Cerebellar cortex (tissue), 1 donor: ENCODE measurements at regions not wholly inside any gene's neighbourhood (a gene's known extent, or its start where the extent isn't known, plus 50 kb on each side); places are given as distances from the start of the nearest gene placed in this dataset.
"Not testable (repeated sequence)": the region's sequence is repeated elsewhere in the genome, so short reads cannot be mapped to it uniquely, and the experiment has no call there.

Source experiments
- DNase-seq: peaks from one replicate; pipeline ENCODE4 v3.0.0-alpha.2; 2015; ENCODE audit warnings: low spot score

DNA sequence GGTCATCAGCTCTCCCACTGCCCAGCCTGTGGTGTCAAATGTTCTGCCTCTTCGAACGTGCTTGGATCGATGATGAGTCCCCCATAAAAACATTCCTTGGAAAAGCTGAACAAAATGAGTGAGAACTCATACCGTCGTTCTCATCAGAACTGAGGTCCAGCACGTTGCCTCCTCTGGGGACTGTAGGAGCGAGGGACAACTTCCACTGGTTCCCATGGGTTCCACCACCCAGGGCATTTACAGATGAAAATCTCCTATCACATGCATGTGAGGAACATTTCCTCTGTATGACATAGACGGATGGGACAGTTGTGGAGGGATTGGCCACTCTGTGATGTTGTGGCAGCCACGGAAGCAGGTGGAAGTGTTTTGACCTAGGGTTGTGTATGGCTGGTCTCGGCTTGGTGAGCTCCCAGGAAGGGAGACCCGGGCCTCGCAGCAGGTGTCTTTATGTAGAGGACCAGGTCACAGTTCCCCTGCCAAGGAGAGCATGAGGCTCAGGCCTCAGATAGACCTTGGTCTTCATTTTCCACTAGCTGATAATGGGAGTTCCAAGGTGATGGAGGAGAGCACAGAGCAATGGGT is 113.0 kb downstream of the SNRPN start:
- DNase-seq = no peak

- DNase-seq = no peak
These were observed 113.9 kb downstream of the SNRPN start for GRCh38 chr15:25068696-25069095.

DNA sequence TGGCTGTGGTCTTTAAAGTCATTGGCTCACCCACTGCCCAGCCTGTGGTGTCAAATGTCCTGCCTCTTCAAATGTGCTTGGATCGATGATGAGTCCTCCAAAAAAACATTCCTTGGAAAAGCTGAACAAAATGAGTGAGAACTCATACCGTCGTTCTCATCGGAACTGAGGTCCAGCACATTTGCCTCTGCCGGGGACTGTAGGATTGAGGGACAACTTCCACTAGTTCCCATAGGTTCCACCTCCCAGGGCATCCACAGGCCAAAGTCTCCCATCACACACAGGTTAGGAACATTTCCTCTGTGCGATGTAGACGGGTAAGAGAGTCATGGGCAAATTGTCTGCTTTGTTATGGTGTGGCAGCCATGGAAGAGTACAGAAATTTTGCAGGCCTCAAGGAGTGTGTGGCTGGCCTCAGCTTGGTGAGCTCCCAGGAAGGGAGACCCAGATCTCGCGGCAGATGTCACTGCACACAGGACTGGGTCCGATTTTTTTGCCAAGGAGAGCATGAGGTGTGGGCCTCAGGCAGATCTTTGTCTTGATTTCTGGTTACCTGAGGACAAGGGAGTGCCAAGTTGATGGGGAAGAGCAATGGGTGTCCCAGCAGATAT is 115.7 kb downstream of the SNRPN start:
- DNase-seq = no peak

DNA sequence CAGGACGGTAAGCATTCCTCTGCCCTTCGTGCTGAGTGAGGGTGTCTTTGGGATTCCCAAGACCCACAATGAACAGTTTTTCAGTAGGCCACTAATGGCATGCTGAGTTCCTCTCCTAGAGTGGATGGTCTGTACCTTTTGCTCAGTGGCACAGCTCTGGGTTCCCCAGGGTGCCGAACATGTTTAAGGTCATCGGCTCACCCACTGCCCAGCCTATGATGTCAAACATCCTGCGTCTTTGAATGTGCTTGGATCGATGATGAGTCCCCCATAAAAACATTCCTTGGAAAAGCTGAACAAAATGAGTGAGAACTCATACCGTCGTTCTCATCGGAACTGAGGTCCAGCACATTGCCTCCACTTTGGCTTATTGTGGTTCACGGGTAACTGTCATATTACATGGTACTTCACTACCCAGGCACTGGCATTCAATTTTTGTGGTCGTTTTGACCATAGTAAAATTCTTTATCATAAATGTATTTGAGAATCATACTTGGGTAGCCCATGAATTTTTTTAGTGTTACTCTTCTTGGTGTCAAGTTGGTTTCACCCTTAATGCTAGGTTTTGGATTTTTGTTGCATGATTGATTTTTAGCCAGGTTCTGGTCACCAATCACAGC is 118.2 kb downstream of the SNRPN start:
- no peak for DNase-seq

- DNase-seq = no peak
These were observed 132.3 kb downstream of the SNRPN start for GRCh38 chr15:25087137-25087536.

DNA sequence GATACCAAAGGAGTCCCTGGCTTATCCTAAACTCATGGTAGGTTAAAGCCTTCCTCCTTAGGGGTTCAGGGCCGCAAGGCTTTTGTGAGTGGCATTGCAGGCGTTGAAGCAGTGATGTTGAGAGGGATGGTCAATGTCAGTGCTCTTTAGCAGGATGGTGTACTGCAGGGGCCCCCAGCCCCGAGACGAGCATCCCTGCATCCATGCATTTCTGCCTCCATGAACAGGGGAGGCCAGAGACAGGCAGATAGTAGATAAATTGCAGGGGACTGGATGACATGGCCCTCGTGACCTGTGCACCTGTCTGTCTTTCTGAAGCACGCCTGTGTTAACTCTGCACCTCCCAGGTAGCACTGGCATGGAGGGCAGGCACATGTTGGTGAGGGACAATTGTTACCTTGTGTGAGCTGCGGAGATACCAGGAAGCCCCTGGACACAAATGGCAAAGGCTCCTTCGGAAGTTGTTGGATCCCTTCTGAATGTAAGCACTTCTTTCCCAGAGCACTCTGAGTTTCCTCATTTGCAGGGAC is 133.5 kb downstream of the SNRPN start:
- DNase-seq = no peak

GRCh38 chr15:25089577-25089976 is 134.8 kb downstream of the SNRPN start:
- no peak for DNase-seq

DNA sequence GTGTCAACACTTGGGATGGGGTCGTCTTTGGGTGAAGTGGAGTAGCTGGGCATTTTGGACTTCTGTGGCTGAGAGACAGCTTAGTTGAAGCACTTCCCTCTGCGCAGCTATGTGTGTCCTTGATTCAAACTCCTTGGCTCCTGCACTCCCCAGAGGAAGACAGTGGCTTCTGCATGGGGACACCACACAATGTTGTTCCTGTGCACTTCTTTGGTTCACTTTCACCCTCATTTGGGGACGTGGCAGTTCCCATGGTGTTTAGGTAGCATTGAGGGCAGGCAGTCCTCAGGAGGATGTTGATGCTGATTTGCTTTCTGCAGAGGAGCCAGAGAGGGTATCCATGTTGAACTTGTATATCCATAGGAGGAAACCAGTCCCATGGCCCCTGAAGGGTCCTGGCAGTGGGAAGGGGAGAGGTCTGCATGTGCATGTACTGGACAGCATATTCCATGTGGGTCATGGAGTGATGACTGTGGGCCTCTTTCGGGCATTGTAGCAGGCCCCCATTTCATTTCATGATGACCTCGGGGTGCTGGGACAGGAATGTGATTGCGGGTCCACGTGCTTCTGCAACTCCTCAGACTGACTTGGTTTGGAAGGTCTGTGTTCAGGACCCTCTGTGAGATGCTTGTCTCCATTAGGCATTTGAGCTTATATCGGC is 135.4 kb downstream of the SNRPN start:
- no peak for DNase-seq

DNA sequence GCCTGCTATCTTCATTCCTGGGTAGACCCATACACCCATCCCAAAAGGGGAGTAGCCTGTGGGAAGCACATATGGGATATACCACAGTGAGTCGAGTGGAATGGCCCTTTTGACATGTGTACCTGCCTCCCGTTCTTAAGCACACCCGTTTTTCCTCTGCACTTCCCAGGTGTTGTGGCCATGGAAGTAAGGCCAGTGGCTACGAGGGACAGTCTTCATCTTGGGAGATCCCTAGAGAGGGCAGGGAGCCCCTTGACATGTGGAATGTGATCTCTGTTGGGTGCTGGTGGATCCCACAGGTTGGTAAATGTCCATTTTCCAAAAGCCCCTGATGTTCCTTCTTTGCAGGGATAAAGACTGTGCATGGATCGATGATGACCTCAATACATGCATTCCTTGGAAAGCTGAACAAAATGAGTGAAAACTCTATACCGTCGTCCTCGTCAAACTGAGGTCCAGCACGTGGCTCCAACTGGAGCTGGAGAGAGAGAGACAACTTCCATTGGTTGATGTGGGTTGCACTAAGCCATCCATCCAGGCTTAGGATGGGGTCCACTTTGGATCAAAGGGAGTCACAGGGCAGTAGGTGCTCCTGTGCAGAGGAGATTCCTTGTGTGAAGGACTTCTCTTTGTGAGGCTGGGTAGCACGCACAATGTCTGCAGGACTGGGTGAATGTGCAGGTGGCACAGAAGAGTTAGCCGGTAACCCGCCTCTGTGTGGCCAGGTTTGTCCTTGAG is 136.8 kb downstream of the SNRPN start:
- no peak for DNase-seq

- no peak for DNase-seq
These were observed 137.9 kb downstream of the SNRPN start for GRCh38 chr15:25092661-25093060.

DNA sequence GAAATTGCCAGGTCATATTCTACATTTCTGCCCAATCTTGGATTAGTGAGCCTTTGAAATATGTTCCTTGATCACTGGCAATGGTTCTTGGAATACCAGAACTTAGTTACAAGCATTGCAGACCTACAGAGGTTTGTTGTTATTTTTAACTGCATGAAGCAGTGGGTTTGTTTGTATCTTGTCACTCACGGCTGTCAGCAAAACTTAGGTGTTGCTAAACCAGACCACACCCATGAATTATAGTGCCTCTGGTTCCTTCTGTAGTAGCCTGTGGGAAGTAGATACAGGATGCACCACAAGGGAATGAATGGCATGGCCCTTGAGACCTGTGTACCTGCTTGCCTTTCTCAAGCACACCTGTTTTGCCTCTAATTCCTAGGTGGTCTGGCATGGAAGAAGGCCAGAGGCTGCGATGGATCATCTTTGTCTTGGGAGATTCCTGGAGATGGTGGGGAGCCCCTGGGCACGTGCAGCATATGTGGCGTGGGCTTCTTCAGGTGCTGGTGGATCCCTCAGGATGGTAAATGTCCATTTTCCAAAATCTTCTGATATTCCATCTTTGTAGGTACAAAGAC is 138.8 kb downstream of the SNRPN start:
- no peak for DNase-seq

- DNase-seq = no peak
These were observed 139.3 kb downstream of the SNRPN start for GRCh38 chr15:25094066-25094465.

- DNase-seq = peak; percentile 8
These were observed 139.7 kb downstream of the SNRPN start for GRCh38 chr15:25094519-25094918.

- DNase-seq = no peak
These were observed 140.4 kb downstream of the SNRPN start for GRCh38 chr15:25095179-25095578.

DNA sequence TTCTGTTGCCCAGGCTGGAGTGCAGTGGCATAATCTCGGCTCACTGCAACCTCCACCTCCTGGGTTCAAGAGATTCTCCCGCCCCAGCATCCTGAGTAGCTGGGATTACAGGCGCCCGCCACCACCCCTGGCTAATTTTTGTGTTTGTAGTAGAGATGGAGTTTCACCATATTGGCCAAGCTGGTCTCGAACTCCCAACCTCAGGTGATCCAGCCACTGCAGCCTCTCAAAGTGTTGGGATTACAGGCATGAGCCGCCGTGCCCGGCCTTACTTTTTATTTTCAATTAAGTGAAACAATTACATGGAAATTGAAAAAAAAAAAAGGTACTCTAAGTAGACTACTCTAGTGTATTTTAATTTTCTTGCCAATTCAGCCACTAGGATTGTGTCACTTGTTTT is 145.2 kb downstream of the SNRPN start:
- DNase-seq = not testable (repeated sequence)

GRCh38 chr15:25106209-25106608 is 151.4 kb downstream of the SNRPN start:
- no peak for DNase-seq

DNA sequence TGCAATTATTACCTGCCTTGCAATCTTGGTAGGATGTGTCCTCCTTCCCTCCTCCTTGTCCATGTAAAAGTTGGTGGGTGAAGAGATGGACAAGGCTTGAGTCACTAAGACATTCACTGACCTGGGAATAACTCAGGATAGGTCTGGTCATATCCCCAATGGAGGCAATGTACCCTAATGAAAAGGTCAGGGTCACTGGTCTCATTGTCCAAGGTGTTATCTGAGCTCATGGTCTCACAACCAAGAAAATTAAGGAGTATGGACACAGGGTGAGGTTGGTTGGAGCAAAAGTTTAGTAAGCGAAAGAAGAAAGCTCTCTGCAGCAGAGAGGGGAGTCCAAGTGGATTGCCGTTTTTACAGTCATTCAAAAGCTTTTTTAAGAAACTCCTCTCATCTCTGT is 179.0 kb downstream of the SNRPN start:
- no peak for DNase-seq

DNA sequence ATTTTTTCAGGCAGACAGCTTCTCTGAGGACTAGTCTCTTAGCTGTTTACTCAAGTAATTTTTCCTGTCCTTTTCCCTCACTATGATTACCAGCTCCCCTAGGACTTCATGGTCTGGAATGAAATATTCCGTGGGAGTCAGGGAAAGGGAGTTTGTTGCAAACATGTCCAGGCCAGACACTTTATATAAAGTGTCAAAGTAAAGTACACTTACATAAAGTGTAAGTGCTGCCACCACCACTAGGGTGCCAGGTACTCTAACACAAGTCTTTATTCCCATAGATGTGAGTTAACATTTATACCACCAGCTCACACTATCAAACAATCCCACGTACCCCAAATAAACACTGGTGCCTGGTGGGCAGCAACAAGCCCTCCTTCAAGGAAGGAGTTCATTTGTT is 179.8 kb downstream of the SNRPN start:
- no peak for DNase-seq

DNA sequence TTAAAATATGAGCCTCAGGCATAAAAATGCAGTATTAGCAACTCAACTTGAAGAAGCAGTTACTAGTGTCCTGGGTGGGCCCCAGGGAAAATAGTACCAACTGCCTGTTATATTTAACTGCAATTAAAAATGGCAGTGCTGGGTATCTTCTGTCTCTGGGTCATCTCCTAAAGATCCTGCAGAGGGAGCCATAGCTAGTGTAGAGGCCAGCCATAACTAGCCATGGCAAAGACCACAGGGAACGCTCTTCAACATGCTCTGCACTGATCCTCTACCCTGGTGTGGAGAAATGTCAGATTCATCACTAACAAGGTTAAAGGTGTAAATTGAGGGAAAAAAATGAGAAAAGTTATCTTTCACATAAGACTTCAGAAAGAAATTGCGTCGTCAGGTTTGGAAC is 181.3 kb downstream of the SNRPN start:
- peak; percentile 23 for DNase-seq

- DNase-seq = no peak
These were observed 182.2 kb downstream of the SNRPN start for GRCh38 chr15:25137013-25137412.

DNA sequence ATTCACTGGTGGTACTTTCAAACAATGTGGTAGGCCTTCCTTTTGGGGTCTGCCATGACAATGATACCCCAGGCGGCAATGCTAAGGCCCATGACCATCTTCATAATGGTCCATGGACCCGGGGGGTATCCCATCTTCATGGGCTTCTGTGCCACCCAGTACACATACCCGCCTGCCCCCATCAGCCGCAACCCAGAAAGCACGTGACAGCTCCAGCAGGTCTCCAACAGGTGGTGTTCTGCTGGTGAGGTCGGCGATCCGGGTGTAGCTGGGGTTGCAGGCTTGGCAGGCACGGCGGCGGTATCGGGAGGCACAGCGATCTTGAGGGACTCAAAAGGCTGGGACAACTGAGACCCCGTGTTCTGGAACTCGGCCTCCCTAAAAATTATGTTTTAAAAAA is 214.5 kb downstream of the SNRPN start:
- no peak for DNase-seq
